CD4-positive, CD25-positive, alpha-beta regulatory T cell (primary cell): ENCODE measurements at regions not wholly inside any gene's neighbourhood (a gene's known extent, or its start where the extent isn't known, plus 50 kb on each side); places are given as distances from the start of the nearest gene placed in this dataset.

Source experiments
- ATAC-seq, 2 donors: fragments of 150-1000 bp; cut with Tn5 transposase; one replicate each; pipeline ENCODE4 v1.10.0; 2021; ENCODE audit warnings: low read depth in 2 of 2, moderate number of reproducible peaks in 2 of 2, moderate library complexity in 1 of 2
- DNase-seq, 3 donors: peaks; one replicate each; pipeline versions ENCODE4 v3.0.0 to v3.0.0-alpha.2; 2012 to 2022; ENCODE audit warnings: mixed read lengths in 1 of 3
- H3K27ac ChIP-seq: one replicate; pipeline ENCODE4 v1.7.0; 2013; ENCODE audit warnings: mild to moderate bottlenecking, low read length; ENCODE audit not compliant: insufficient read depth, poor library complexity, severe bottlenecking
- H3K27me3 ChIP-seq: one replicate; pipeline ENCODE4 v1.7.0; 2013; ENCODE audit warnings: low read length; ENCODE audit not compliant: control insufficient read depth, insufficient read depth
- H3K36me3 ChIP-seq: one replicate; pipeline ENCODE4 v1.7.0; 2013; ENCODE audit warnings: mild to moderate bottlenecking, low read length, moderate library complexity; ENCODE audit not compliant: control insufficient read depth, insufficient read depth
- H3K4me1 ChIP-seq: 2 replicates; pipeline ENCODE4 v1.7.0; 2013; ENCODE audit warnings: mild to moderate bottlenecking, low read length; ENCODE audit not compliant: insufficient read depth, control insufficient read depth, poor library complexity, severe bottlenecking
- H3K4me3 ChIP-seq: one replicate; pipeline ENCODE4 v1.7.0; 2013; ENCODE audit warnings: low read depth, mild to moderate bottlenecking, low read length, moderate library complexity
- H3K9me3 ChIP-seq, 2 experiments: 1 replicate in 1 of 2; 2 replicates in 1 of 2; pipeline ENCODE4 v1.7.0; 2013; ENCODE audit warnings: low read length in 2 of 2, mild to moderate bottlenecking in 1 of 2, moderate library complexity in 1 of 2; ENCODE audit not compliant: control insufficient read depth in 2 of 2
- H3K27ac Mint-ChIP-seq, 3 donors: one replicate each; pipeline ENCODE4 v1.8.0; 2020 to 2022; ENCODE audit warnings: mild to moderate bottlenecking in 3 of 3, mixed read lengths in 3 of 3, moderate library complexity in 2 of 3
- H3K27me3 Mint-ChIP-seq: one replicate; pipeline ENCODE4 v1.8.0; 2022; ENCODE audit warnings: mild to moderate bottlenecking, mixed read lengths
- H3K36me3 Mint-ChIP-seq: one replicate; pipeline ENCODE4 v1.8.0; 2020; ENCODE audit warnings: mixed read lengths
- H3K4me1 Mint-ChIP-seq, 4 donors: one replicate each; pipeline ENCODE4 v1.8.0; 2020 to 2022; ENCODE audit warnings: mixed read lengths in 4 of 4, mild to moderate bottlenecking in 1 of 4
- H3K4me3 Mint-ChIP-seq, 4 donors: one replicate each; pipeline ENCODE4 v1.8.0; 2020 to 2022; ENCODE audit warnings: mild to moderate bottlenecking in 4 of 4, mixed read lengths in 4 of 4, moderate library complexity in 3 of 4
- H3K9me3 Mint-ChIP-seq, 7 donors: one replicate each; pipeline ENCODE4 v1.8.0; 2020 to 2022; ENCODE audit warnings: mixed read lengths in 7 of 7, mild to moderate bottlenecking in 3 of 7, moderate library complexity in 2 of 7

GRCh38 chr20:21796059-21796458, 90.6 kb downstream of the PAX1 start:
- H3K4me3 Mint-ChIP-seq: no peak overlapping the region
- no peak overlapping the region for H3K4me3 ChIP-seq
- peaks cover 0 to 4% (median 0%) of the 10 kb centered on the region in 7 donors for H3K9me3 Mint-ChIP-seq
- no peaks in the 10 kb centered on the region for H3K27me3 ChIP-seq
- no peak overlapping the region for H3K27ac ChIP-seq
- H3K9me3 ChIP-seq: no peaks in the 10 kb centered on the region
- peaks cover 9% of the 10 kb centered on the region for H3K27me3 Mint-ChIP-seq
- ATAC-seq (no peak), DNase-seq (no peak)
- no peaks in the 10 kb centered on the region for H3K36me3 ChIP-seq
- no peak overlapping the region for H3K27ac Mint-ChIP-seq
- no peaks in the 10 kb centered on the region for H3K4me1 ChIP-seq
- H3K36me3 Mint-ChIP-seq: no peaks in the 10 kb centered on the region
- no peaks in the 10 kb centered on the region for H3K4me1 Mint-ChIP-seq

GRCh38 chr20:21788082-21788481, 82.6 kb downstream of the PAX1 start:
- no peak for DNase-seq
- Histone ChIP-seq H3K4me3 (no peak overlapping the region), H3K27me3 (no peaks in the 10 kb centered on the region), H3K36me3 (no peaks in the 10 kb centered on the region), H3K27ac (no peak overlapping the region), H3K4me1 (no peaks in the 10 kb centered on the region), H3K9me3 (no peaks in the 10 kb centered on the region)
- peaks cover 0 to 9% (median 2%) of the 10 kb centered on the region in 7 donors for H3K9me3 Mint-ChIP-seq
- no peak overlapping the region for H3K4me3 Mint-ChIP-seq
- H3K36me3 Mint-ChIP-seq: no peaks in the 10 kb centered on the region
- no peak for ATAC-seq
- H3K27ac Mint-ChIP-seq: no peak overlapping the region
- no peaks in the 10 kb centered on the region for H3K4me1 Mint-ChIP-seq
- H3K27me3 Mint-ChIP-seq: peaks cover 4% of the 10 kb centered on the region

- no peaks in the 10 kb centered on the region for H3K9me3 ChIP-seq
- Mint-ChIP-seq H3K36me3 (no peaks in the 10 kb centered on the region), H3K4me3 (no peak overlapping the region), H3K27ac (no peak overlapping the region), H3K9me3 (peaks cover 0 to 12% (median 6%) of the 10 kb centered on the region in 7 donors), H3K27me3 (peaks cover 3% of the 10 kb centered on the region), H3K4me1 (no peaks in the 10 kb centered on the region)
- ATAC-seq: no peak
- no peaks in the 10 kb centered on the region for H3K36me3 ChIP-seq
- H3K4me3 ChIP-seq: no peak overlapping the region
- H3K27ac ChIP-seq: no peak overlapping the region
- no peaks in the 10 kb centered on the region for H3K4me1 ChIP-seq
- DNase-seq: no peak
- H3K27me3 ChIP-seq: no peaks in the 10 kb centered on the region
Observed at GRCh38 chr20:21781446-21782075, 76.1 kb downstream of the PAX1 start.

- ATAC-seq (no peak), DNase-seq (no peak)
- Histone ChIP-seq H3K4me3 (no peak overlapping the region), H3K27me3 (no peaks in the 10 kb centered on the region), H3K4me1 (no peaks in the 10 kb centered on the region), H3K9me3 (no peaks in the 10 kb centered on the region), H3K27ac (no peak overlapping the region), H3K36me3 (no peaks in the 10 kb centered on the region)
- peaks cover 5% of the 10 kb centered on the region for H3K27me3 Mint-ChIP-seq
- H3K9me3 Mint-ChIP-seq: peaks cover 0 to 9% (median 6%) of the 10 kb centered on the region in 7 donors
- H3K4me3 Mint-ChIP-seq: no peak overlapping the region
- H3K4me1 Mint-ChIP-seq: no peaks in the 10 kb centered on the region
- H3K27ac Mint-ChIP-seq: no peak overlapping the region
- no peaks in the 10 kb centered on the region for H3K36me3 Mint-ChIP-seq
Observed at GRCh38 chr20:21780528-21780927, 75.1 kb downstream of the PAX1 start.
